ENCODE measurements at regions not wholly inside any gene's neighbourhood (a gene's known extent, or its start where the extent isn't known, plus 50 kb on each side); places are given as distances from the start of the nearest gene placed in this dataset.

DNA sequence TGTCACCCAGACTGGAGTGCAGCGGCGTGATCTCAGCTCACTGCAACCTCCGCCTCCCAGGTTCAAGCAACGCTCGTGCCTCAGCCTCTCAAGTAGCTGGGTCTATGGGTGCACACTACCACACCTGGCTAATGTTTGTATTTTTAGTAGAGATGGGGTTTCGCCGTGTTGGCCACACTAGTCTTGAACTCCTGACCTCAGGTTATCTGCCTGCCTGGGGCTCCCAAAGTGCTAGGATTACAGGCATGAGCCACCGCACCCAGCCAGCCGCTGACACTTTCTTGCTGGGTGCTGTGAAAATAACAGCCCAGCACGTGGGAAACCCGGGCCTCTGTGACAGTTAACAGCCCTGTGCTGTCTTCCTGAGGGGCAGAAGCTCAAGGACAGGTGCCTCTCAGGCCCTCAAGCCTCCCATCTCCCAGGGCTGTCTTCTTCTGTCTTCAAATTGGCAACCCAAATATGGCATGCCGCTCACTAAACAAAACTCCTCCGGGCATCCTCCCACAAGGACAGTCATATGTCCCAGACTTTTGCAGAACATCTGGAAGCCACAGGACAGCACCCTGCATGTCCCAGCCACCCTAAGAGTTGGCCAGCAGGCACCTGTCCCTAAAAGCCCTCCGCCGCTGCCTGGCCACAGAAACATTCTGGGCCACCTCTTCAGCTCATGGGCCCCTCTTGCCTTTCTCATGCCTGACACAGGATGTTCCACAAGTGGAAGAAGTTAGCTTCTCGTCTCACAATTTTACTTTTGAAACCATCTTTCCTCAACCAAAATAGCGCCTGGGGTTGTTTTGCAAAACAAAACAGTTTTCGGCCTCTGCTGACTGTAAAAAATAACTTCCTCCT is 233.6 kb downstream of the SYK start:
- TF ChIP-seq CTCF (IDR thresholded peaks at IDR 0.05; ENCODE audit: low read depth, low read length, poor library complexity, severe bottlenecking) (no peak), EZH2phosphoT487 (IDR thresholded peaks at IDR 0.05; ENCODE audit: borderline replicate concordance, low read length) (no peak)

Data from DOHH2 (cell line).